Choroid plexus epithelial cell (primary cell): ENCODE measurements at regions not wholly inside any gene's neighbourhood (a gene's known extent, or its start where the extent isn't known, plus 50 kb on each side); places are given as distances from the start of the nearest gene placed in this dataset.

Experiments
- DNase-seq: peaks from one replicate; pipeline ENCODE4 v3.0.0-alpha.2; 2010; ENCODE audit warnings: low read depth
- H3K4me3 ChIP-seq: 2 replicates; pipeline ENCODE4 v1.5.1; 2011; ENCODE audit warnings: low read depth, mild to moderate bottlenecking, control low read depth, low read length, moderate library complexity
- CTCF ChIP-seq: conservative IDR thresholded peaks from 2 replicates; pipeline ENCODE4 v1.5.1; 2011; ENCODE audit warnings: low read depth, mild to moderate bottlenecking, control low read depth, inconsistent platforms, low read length, moderate library complexity

GRCh38 chr18:29226213-29226612 lies 1049.3 kb upstream of the CDH2 start:
- DNase-seq = peak; percentile 19
- TF ChIP-seq CTCF = no peak
- no peak overlapping the region for H3K4me3 ChIP-seq

GRCh38 chr18:29225351-29225750 lies 1048.4 kb upstream of the CDH2 start:
- H3K4me3 ChIP-seq = no peak overlapping the region
- peak; percentile 18 for DNase-seq
- TF ChIP-seq CTCF = no peak

GRCh38 chr18:29218091-29218490 lies 1041.2 kb upstream of the CDH2 start:
- no peak overlapping the region for H3K4me3 ChIP-seq
- no peak for TF ChIP-seq CTCF
- DNase-seq = no peak

GRCh38 chr18:29217124-29217915 lies 1040.4 kb upstream of the CDH2 start:
- H3K4me3 ChIP-seq = no peak overlapping the region
- TF ChIP-seq CTCF = no peak
- peak; percentile 3 for DNase-seq

- no peak overlapping the region for H3K4me3 ChIP-seq
- TF ChIP-seq CTCF = no peak
- DNase-seq = no peak
Observed at GRCh38 chr18:29198834-29199233, 1021.9 kb upstream of the CDH2 start.

- H3K4me3 ChIP-seq = no peak overlapping the region
- DNase-seq = no peak
- no peak for TF ChIP-seq CTCF
Observed at GRCh38 chr18:29196307-29196706, 1019.4 kb upstream of the CDH2 start.

GRCh38 chr18:29191263-29191662 lies 1014.3 kb upstream of the CDH2 start:
- peak; percentile 65 for DNase-seq
- TF ChIP-seq CTCF = peak; percentile 74
- no peak overlapping the region for H3K4me3 ChIP-seq
